H1 (cell line): ENCODE measurements at regions not wholly inside any gene's neighbourhood (a gene's known extent, or its start where the extent isn't known, plus 50 kb on each side); places are given as distances from the start of the nearest gene placed in this dataset.

Experiments used
- CTCF ChIP-seq, 3 experiments: IDR thresholded peaks; 1 replicate in 2 of 3; 2 replicates in 1 of 3; pipeline versions ENCODE4 v1.5.1 to v1.6.1; 2011; ENCODE audit warnings: low read length in 3 of 3, mild to moderate bottlenecking in 3 of 3, inconsistent platforms in 2 of 3, low read depth in 1 of 3, moderate library complexity in 1 of 3; ENCODE audit not compliant: insufficient read depth in 1 of 3; ENCODE audit errors: control extremely low read depth in 1 of 3
- RNF2 ChIP-seq: fragments of 200-900, 300-1000 bp; sonication (generic); IDR thresholded peaks from 2 replicates; pipeline ENCODE4 v1.7.1; 2016; ENCODE audit warnings: borderline replicate concordance, low read depth, mild to moderate bottlenecking, antibody characterized with exemption, low read length; ENCODE audit not compliant: poor library complexity, severe bottlenecking; ENCODE audit errors: missing control alignments

- TF ChIP-seq CTCF (IDR thresholded peaks at IDR 0.05; ENCODE audit: control extremely low read depth in 1 of 3, insufficient read depth in 1 of 3, low read depth in 1 of 3, low read length in 3 of 3): no peak
- no peak for TF ChIP-seq RNF2
Observed at GRCh38 chr11:114784891-114785290, 106.6 kb downstream of the NXPE2 start (continued).
